Stimulated activated CD4-positive, alpha-beta T cell treated with anti-CD3 and anti-CD28 coated beads, Interleukin-15, amount 100 ng/mL, for 1 hour (primary cell): ENCODE measurements at regions not wholly inside any gene's neighbourhood (a gene's known extent, or its start where the extent isn't known, plus 50 kb on each side); places are given as distances from the start of the nearest gene placed in this dataset.

Experiments
- DNase-seq, 2 donors: peaks; one replicate each; pipeline ENCODE4 v3.0.0-alpha.2; 2020; ENCODE audit warnings: low read depth in 1 of 2, low spot score in 1 of 2

GRCh38 chr6:113645576-113645970 lies 211.6 kb upstream of the MARCKS start:
- no peak for DNase-seq

- DNase-seq, result no peak
These were observed 211.2 kb upstream of the MARCKS start for GRCh38 chr6:113645986-113646385.

- DNase-seq, result no peak
These were observed 210.4 kb upstream of the MARCKS start for GRCh38 chr6:113646701-113647100.

DNA sequence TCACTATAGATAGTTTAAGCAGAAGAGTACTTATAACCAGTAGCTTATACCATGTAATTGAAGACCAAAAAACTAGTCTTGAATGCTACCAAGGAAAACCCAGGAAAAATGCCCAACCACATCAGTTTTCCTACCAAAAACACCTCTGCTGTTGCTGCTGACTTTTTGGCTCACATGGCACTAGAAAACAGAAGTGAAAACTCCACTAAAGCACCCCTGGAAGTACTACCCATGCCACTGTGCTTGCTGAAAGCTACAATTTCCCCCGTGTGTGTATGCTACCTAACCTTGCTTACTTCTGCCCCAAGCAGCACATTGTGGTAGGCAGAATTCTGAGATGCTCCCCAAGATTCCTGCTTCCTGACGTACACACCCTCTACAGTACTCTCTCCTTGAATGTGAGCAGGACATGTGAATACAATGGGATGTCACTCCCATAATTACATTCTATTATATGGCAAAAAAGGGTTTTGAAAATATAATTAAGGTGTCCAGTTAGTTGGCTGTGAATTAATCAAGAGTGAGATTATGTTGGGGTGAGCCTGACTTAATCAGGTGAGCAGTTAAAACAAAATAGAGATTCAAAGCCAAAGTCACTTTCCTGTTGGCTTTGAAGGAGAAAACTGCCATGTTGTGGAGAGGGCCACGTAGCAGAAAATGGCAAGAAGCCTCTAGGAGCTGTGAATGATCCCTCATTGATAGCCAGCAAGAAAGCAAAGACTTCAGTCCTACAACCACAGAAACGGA lies 209.8 kb upstream of the MARCKS start:
- DNase-seq, result no peak

DNA sequence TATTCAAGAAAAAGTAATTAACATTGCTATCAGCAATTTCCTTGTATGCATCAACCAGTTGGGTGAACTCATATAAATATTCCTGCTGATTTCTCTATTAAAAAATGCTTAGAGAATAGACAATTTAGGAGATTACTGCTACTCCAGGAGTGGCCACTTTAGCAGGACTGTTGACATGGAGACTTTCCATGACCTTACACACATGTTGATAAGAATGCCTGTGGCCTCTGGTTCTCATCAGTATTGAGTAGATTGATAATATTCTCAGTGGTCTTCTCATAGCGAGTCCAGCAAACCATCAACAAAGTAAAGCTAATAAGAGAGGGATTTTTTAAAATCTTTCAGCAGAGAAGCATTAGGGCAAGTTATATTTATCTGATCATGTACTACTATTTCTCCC lies 208.4 kb upstream of the MARCKS start:
- DNase-seq, result no peak

DNA sequence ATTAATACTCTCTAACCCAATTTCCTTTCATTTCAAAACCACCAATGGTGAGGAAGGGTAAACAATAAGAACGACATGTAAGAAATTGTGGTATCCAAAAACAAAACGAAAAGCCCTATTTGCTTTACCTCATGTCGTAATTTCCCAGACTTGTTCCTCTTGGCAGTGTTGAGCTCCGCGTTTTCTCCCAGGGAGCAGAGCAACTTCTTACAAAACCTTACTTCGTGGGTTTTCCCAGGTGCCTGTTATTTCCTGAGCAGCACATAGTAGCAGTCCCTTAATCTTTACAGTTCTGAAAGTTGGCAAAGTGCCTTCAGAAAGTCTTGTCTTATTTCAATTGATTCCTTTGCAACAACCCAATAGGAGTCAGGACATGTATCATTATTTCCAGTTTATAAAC lies 207.9 kb upstream of the MARCKS start:
- DNase-seq, result no peak

DNA sequence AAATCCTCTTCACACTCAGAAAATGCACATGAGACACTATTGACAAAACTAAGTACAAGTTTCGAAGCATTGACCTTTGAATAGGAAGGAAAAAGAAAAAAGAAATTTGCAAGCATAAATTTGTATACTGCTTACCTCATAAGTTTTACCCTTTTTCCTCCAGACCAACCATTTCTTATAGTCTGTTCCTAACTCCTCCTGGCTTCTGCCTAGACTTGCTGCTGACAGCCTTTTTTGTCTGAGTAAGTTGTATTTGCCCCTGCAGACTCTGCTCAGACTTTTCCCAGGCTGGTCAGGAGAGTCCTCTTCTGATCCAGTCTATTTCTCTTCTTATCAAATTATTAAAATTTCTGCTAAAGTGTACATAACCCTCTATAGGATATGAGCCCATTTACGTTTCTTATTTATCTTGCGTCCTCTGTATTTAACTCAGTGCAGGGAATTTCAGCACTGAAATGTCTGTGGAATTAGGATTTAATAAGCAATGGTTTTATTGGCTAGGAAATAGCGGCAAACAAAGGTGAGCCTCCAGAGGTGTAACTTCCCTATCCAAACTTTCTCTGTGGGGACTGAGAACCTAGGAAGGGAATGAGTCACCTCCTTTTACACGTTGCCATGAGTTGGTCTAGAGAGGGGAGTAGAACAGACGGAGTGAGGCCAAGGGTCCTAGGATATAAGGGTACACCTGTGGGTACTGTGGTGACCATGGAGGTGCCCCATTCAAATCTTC lies 207.1 kb upstream of the MARCKS start:
- no peak for DNase-seq

DNA sequence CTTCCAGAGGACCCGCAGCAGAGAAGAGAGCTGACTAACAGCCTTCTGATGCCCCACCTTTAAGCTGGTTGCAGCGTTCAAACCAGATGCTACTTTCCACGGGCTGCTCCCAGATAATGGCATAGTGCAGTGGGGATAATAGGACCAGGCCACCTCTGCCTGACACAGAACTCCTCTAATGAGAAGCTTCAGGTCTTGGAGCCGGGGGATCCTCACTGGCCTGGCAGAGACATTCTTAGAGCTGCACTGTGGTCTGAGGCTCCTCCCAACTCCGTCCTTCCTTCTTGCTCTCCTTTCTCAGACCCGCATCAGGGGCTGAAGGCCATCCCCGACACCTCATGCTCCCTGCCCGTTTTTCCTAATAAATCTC lies 206.6 kb upstream of the MARCKS start:
- DNase-seq, result no peak

GRCh38 chr6:113651120-113651519 lies 206.0 kb upstream of the MARCKS start:
- DNase-seq, result no peak

- no peak for DNase-seq
These were observed 205.2 kb upstream of the MARCKS start for GRCh38 chr6:113651920-113652319.

DNA sequence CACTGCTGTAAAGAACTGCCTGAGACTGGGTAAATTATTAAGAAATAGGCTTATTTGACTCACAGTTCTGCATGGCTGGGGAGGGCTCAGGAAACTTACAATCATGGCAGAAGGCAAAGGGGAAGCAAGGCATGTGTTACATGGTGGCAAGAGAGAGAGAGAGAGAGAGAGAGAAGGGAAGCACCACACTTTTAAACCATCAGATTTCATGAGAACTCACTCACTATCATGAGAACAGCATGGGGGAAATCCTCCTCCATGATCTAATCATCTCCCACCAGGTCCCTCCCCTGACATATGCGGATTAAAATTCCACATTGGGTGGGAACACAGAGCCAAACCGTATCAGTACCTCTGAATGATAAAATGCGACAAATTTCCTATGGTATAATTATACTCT lies 203.9 kb upstream of the MARCKS start:
- DNase-seq, result no peak

- no peak for DNase-seq
These were observed 202.7 kb upstream of the MARCKS start for GRCh38 chr6:113654396-113654795.

DNA sequence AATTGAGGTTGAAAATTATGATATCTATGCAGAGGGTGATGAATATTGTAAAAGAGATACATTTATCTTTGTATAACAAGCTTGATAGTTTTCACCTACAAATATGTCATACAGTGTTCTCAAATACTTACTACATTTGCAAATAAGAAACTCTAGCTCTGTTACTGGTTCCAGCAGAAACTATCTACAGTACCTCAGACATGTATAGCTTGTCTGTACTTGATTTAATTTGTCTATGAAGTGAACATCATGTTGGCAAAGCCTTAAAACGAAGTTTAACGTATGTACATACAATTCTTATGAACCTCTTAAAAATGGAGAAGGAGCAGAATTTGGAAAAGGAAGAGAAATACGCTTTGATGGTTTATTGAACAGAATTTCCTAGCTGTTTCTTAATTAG lies 201.4 kb upstream of the MARCKS start:
- DNase-seq, result no peak

DNA sequence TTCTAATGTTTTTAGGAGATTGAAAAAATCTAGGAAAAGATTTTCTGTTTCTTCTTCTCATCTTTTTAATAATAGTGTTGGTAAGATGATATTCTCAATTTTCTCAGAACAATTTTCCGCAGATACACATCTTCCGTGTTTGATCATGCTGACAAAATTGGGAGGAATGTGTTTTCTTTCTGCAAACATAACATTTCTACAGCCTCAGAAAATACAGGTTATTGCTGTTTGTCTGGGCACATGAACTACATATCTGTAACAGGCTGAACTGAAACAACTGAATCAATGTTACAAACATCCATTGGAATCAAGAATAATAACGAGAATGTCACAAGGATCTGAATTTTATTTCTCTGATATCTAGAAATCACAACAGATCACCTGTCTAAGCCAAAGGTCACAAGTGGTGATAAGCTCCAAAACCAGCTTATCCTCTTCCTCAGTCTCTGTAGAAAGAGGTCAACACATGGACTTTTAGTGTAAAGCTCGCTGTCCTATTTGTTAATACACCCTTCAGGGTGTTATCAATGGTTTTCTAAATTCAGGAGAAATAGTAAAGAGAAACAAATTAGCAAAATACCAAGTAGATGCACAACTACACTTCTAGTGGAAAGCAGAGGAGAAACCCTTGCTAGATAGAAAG lies 197.3 kb upstream of the MARCKS start:
- DNase-seq, result no peak

DNA sequence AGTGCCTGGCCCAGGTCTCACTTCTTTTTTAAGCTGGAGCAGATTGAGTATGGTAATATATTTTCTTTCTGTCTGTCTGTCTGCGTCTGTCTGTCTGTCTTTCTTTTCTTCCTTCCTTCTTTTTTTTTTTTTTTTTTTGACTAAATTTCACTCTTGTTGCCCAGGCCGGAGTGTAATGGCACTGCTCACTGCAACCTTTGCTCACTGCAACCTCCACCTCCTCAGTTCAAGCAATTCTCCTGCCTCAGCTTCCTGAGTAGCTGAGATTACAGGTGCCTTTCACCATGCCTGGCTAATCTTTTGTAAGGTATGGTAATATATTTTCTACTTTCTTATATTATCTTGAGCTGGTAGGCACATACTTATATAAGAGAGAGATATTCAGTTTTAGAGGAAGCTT lies 196.3 kb upstream of the MARCKS start:
- no peak for DNase-seq

- DNase-seq, result no peak
These were observed 195.0 kb upstream of the MARCKS start for GRCh38 chr6:113662093-113662665.

GRCh38 chr6:113662688-113663333 lies 194.3 kb upstream of the MARCKS start:
- no peak for DNase-seq

GRCh38 chr6:113664909-113665308 lies 192.2 kb upstream of the MARCKS start:
- DNase-seq, result no peak

GRCh38 chr6:113668641-113669408 lies 188.3 kb upstream of the MARCKS start:
- DNase-seq, result no peak

DNA sequence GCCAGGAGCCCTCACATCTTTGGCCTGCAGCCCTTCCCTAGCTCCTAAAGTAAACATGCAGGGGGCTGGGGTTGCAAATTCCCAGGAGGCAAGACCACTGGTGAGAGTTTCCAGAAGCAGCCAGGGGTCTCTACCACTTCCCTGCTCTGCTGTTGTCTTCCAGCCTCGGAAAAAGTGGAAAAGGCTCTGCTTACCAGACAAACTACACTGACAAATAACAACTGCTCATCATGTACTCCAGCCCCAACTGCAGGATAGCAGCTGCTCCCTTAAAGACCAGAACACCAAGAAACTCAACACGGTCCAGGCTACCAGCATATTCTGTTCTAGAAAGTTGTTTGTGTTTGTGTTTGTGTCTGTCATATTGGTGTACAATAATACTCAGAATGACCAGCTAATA lies 187.5 kb upstream of the MARCKS start:
- DNase-seq, result no peak

DNA sequence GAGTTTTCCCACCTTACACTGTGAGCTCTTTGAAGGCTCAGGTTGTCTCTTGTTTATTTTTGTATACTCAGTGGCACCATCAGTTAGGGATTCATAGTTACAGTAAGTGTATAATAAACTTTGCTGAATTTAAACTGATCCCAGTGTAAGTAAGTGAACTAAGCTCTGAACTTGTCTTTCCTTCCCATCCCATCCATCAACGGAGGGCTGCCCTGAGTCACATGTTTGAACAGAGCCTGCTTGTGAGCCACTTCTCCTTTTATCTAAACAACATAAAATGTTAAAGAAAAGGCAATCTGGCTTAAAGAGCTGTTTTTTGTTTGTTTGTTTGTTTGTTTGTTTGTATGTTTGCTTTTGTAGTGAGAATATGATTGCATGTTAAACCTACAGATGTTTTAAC lies 185.7 kb upstream of the MARCKS start:
- no peak for DNase-seq
